Activated effector memory CD4-positive, alpha-beta T cell treated with anti-CD3 and anti-CD28 coated beads, Interleukin-2, amount 50 U/mL, for 16 hours (primary cell): ENCODE measurements at regions not wholly inside any gene's neighbourhood (a gene's known extent, or its start where the extent isn't known, plus 50 kb on each side); places are given as distances from the start of the nearest gene placed in this dataset.
"Not testable (repeated sequence)": the region's sequence is repeated elsewhere in the genome, so short reads cannot be mapped to it uniquely, and the experiment has no call there.

Experiments used
- DNase-seq: peaks from one replicate; pipeline ENCODE4 v3.0.0-alpha.2; 2020

GRCh38 chr7:54153462-54153861 is 388.7 kb upstream of the VSTM2A start:
- DNase-seq = no peak

- DNase-seq = no peak
These were observed 383.1 kb upstream of the VSTM2A start for GRCh38 chr7:54159088-54159487.

- DNase-seq = no peak
These were observed 380.6 kb upstream of the VSTM2A start for GRCh38 chr7:54161621-54162020.

GRCh38 chr7:54166419-54166818 is 375.8 kb upstream of the VSTM2A start:
- DNase-seq = no peak

- DNase-seq = no peak
These were observed 362.7 kb upstream of the VSTM2A start for GRCh38 chr7:54179321-54180029.

- DNase-seq = no peak
These were observed 361.4 kb upstream of the VSTM2A start for GRCh38 chr7:54180796-54181195.

GRCh38 chr7:54183055-54183454 is 359.1 kb upstream of the VSTM2A start:
- no peak for DNase-seq

- DNase-seq = no peak
These were observed 355.8 kb upstream of the VSTM2A start for GRCh38 chr7:54186336-54186735.

- no peak for DNase-seq
These were observed 354.1 kb upstream of the VSTM2A start for GRCh38 chr7:54187886-54188685.

GRCh38 chr7:54188843-54189242 is 353.3 kb upstream of the VSTM2A start:
- DNase-seq = no peak

GRCh38 chr7:54189330-54189729 is 352.8 kb upstream of the VSTM2A start:
- no peak for DNase-seq

GRCh38 chr7:54201501-54201900 is 340.7 kb upstream of the VSTM2A start:
- no peak for DNase-seq

GRCh38 chr7:54215424-54215823 is 326.8 kb upstream of the VSTM2A start:
- DNase-seq = no peak

GRCh38 chr7:54226030-54226429 is 316.1 kb upstream of the VSTM2A start:
- not testable (repeated sequence) for DNase-seq

- DNase-seq = no peak
These were observed 299.4 kb upstream of the VSTM2A start for GRCh38 chr7:54242776-54243175.

- DNase-seq = no peak
These were observed 297.2 kb upstream of the VSTM2A start for GRCh38 chr7:54245020-54245419.

GRCh38 chr7:54249686-54250085 is 292.5 kb upstream of the VSTM2A start:
- DNase-seq = no peak

- no peak for DNase-seq
These were observed 289.7 kb upstream of the VSTM2A start for GRCh38 chr7:54252256-54253035.

GRCh38 chr7:54253036-54253373 is 289.2 kb upstream of the VSTM2A start:
- DNase-seq = no peak

GRCh38 chr7:54255242-54255641 is 286.9 kb upstream of the VSTM2A start:
- DNase-seq = no peak

GRCh38 chr7:54259185-54259584 is 283.0 kb upstream of the VSTM2A start:
- DNase-seq = no peak

- no peak for DNase-seq
These were observed 281.2 kb upstream of the VSTM2A start for GRCh38 chr7:54260941-54261371.

- DNase-seq = no peak
These were observed 263.3 kb upstream of the VSTM2A start for GRCh38 chr7:54278847-54279246.
